Stimulated activated naive CD8-positive, alpha-beta T cell treated with anti-CD3 and anti-CD28 coated beads, Interleukin-15, Interleukin-2, amounts not matched to agents 100 U/mL and 50 U/mL, for 24 hours (primary cell): ENCODE measurements at regions not wholly inside any gene's neighbourhood (a gene's known extent, or its start where the extent isn't known, plus 50 kb on each side); places are given as distances from the start of the nearest gene placed in this dataset.

Experiments
- ATAC-seq: fragments of 150-1000 bp; cut with Tn5 transposase; one replicate; pipeline ENCODE4 v1.10.0; 2021
- DNase-seq: peaks from one replicate; pipeline ENCODE4 v3.0.0; 2021

DNA sequence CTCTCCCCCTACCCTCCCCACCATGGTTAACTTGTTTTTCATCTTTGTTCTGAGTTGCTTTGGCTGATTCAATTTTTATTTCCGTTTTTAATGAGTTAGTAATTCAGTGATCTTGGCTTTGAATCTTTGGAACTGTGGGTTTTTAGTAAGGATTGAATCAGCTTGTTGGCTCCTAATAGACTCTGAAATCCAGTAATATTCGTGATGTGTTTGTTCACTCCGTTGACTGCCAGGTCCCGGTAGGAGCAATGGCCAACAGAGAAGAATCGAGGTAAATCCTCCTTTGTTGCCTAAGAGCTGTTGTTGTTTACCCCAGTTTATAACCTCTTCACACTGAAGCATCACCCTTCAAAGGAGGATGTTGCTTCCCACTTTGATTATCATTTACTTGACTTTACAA is 92.7 kb downstream of the PCSK1 start:
- no peak for DNase-seq
- no peak for ATAC-seq

DNA sequence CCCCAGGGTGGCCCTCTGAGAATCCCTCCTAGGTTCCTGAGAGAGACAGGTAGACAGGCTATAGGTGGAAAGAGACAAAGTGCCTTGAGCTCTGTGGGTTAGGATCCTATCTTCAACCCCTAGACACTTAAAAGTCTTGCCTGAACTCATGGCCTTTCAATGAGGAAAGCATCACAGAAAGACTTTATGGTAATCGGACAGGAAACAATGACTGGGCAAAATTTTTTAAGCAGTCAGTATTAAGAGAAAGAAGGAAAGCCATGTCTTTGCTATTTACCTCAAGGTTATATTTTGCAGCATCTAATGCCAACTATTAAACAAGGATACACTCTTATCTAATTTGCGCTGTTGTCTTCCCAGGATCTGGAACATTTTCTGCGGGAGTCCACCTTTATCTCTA is 93.2 kb downstream of the PCSK1 start:
- no peak for DNase-seq
- no peak for ATAC-seq

DNA sequence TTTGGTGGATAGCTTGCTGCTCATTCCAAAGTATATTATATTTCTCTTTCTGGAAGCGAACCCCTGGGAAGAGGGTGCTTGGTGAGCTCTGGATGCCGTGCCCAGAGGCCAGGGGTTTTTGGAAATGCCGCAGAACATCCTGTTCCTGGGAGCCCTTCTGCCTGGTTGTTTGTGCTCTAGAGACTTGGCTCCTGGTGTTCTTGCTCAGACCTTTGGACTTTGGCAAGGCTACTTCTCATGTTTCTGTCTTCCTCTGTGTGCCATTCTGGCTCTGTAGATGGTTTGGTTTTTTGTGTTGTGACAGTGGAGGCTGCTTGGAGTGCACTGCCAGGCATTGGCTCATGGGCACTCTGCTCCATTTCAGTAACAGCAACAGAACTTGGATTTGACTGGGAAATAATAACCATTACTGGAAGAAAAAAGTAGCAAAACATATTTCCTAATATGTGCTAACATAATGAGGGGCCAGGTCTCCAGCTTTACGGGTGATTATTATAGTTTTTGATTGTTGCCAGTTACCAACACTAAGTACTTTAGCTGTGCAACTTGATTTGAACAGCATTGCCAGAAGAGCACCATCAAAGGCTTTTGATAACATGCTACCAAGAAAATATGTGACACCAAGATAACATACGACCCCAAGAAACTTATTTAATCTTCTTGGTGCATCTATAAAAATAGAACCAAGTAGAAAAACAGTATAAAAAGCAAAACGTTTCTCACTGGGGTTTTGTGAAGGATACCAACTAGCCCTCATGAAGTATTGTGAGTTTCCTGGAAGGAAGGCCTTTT is 94.2 kb downstream of the PCSK1 start:
- DNase-seq (no peak), ATAC-seq (no peak)

DNA sequence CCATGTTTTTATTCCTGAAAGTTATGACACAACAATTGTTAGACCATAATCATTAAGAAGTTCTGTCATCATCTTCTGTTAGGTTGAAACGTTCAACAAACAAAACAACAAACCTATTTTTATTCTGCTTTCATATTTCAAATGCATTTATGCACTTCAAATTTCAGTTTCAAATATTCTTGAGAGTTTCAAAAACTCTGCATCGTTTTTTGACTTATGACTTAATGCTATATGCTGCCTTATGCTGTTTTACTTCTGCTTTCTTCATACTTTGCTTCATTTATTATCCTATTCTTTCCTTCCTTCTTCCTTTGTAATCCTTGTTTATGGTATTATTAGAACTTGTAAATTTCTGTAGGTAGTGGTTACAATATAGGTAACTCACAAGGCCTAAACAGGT is 95.0 kb downstream of the PCSK1 start:
- no peak for ATAC-seq
- DNase-seq: no peak

DNA sequence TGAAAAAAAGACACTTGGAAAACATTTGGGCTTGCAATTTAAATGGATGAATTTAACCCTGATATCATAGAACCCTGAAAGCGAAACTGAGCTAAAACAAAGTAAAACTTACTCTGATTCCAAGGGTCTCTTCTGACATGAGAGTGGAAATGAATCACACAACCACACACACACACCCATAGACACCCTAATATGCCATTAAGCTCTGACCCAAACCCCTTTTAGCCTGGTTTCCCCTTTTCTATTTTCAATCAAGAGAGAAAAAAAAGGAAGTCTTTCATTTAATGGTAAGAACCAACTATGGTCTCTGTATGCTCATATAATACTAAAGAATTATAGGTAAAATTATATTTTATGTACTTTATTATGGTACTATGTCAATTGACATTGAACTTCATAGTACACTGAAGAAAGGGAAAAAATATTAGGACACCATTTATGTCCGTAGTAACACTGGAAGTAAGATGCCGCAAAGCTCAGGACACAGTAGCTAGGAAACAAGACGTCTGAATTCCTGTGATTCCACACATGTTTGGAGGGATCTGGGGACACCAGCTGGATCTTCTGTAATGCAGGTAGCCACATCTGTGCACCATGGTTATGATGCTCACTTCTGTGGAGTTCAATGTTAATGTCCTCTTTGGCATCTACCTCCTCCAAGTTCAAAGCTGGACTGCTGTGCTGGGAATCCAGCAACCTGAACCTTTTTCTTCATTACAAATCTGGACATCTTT is 95.8 kb downstream of the PCSK1 start:
- peak; percentile 30 for ATAC-seq
- no peak for DNase-seq

DNA sequence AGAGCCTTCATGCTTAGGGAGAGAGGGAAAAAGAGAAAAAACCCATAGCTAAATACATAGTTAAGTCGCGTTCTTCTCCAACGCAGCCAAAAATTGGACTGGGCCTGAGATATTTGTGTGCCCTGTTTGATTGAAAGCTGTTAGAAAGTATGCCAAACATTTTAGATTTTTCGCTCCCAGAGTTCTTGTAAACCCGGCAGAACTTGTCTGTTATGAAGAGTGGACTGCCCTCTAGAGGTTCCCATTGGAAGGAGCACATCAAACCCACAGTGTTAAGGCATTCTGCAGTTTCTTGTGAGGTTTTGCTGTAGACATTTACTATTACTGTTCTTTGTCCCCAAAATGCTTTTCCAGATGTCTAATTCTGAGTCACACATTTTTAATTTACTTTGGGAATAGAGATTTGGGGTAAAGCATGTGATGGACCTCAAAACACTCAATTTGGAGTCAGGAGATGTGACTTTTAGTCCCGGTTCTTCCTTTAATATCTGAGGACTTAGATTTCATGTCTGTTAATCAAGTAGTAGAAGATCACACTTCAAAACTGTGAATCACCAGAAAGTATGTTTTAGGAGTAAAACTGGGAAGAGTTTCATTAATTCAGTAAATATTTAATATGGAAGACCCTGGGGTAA is 96.6 kb downstream of the PCSK1 start:
- peak; percentile 74 for ATAC-seq
- DNase-seq: peak; percentile 56

DNA sequence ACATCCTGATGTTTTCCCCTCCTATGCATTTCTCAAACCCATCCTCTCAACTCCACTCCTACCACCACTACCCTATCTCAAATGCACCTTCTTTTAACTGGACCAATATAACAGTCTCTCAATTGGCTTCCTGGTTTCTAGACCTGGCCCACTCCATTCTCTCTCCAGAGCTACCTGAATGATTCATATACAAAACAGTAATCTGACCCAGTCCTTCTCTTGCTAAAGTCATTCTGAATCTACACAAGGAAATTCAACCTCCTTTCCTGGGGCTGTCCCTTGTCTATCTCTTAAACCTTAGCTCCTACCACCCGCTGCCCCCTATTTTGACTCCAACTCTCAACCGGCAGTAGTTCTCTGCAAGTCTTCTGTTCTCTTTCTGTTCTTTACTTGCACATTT is 97.2 kb downstream of the PCSK1 start:
- ATAC-seq: peak; percentile 57
- no peak for DNase-seq

DNA sequence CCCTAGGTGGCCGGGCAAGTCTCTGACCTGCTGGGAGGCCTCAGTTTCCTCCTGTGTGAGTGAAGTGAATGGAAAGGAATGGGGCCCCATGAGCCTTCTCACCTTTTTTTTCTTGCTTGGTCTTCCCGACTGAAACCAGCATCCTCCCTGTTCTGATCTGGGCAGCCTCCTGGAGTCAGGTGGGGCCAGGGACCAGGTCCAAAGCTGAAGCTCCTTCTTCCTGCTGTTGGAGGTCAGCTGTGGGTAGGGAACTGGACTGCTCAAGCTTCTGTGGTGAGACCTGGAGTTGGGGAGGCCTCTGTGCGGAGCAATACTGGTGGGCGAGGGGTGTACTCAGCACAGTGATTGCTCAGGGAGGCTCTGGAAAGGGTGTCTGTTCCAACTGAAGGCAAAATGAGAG is 99.7 kb downstream of the PCSK1 start:
- DNase-seq (no peak), ATAC-seq (no peak)

DNA sequence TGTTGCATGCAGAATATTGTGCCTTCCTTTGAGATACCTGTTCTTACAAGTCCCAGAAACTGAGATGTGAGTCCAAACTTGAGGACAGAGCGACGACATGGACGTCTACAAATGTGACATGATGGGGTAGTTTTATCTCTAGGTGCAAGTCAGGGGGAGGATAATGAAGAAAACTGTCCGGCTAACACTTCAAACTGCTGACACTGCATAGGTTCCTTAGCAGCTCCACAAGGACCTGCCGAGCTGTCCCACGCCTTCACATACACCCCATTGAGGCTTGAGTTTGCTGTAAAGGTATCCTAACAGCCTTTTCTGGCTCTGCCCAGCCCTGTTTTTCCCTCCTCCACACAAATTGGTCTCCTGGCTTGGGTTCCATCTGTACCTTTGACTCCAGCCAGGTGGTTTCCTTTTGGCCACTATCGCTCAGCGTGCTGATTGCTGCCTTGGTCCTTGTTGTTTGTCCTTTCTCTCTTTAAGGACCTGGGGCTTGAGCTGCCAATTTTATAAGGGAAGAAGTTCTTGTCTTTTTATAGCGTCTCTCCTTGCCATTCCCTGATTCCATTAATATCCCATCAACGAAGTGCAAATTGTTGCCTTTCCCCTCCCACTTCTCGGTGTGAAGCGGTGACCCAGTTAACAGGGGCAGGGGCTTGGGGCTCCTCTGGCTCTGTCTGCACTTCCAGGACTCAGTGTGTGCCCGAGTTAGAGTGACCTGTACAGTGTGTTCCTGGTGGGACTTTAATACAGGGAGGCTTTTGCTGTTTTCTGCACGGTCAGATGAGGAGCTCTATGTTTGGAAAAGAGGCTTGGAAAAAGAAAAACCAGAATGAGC is 100.3 kb downstream of the PCSK1 start:
- no peak for DNase-seq

DNA sequence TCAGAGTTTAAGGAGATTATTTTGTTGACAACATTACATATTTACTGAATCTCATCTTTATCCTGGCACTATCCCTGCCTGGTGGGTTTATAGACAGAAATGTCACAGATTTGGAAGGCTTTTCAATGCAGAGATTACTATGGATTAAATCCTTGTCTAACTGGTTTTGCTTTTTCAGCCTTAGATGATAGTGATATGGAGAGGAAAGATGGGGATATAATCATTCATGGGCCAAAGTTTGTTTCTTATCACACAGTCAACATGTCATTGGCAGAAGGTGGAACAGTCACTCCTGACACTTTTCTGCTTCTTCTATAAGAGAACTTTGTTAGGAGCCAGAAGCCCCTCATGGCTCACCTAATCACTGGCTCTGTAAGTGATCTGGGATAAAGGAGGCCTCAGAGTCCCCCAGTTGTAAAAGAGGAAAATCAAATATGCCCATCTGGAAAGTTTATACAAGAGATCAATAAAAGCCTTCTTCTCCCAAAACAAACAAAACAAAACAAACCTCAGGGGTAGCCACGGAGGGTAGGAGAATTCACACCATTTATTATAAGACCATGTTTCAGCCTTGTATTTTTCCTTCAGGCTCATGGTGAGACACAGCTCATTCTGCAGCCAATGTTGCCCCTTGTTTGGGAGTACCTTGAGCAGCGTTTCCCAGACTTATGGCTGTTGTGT is 101.2 kb downstream of the PCSK1 start:
- DNase-seq: no peak
- no peak for ATAC-seq

More for the DNA sequence above, 100.3 kb downstream of the PCSK1 start:
- no peak for ATAC-seq

DNA sequence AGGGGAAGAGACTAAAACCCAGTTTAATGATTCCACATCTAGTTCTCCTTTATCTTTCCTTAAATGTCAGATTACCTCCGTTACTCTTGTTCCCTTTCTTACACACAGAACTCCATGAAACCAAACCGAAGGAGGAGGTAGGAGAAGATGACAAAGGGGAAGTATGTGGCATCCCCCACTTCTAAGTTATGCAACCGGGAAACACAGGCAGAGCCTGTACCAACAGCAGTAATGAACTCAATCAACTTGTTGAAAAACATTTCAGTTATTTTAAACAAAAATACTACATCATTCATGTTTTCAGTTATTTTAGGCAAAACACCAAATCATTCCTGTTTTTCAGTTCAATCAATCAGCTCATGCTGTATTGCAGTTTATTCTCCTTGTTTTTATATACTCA is 101.8 kb downstream of the PCSK1 start:
- ATAC-seq: no peak
- no peak for DNase-seq

DNA sequence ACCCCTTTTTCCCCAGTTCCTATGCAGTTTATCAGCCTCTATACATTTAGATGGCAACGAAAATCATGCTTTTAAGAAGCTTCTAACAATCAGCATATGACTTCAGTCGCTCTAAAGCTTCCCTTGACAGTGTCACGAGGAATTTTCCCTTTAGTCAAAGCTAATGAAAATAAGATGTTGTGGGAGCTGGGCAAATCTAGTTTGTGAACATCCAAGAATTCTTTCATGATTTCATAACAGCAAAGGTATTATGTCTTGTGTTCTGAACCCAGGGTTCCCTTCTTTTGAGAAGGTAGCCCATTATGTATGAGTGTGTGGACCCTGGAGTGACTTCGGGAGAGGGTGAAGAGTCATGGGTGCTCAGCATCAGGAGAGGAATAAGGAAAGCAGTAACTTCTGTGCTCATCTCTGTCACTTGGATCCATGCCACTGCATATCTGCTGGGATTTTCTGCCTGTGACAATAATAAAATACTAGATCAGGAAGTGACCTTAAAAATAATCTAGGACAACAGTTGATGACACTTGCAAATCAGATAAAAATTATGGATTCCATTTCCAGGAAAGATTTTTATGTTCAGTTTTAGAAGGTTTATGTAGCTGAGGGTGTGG is 102.4 kb downstream of the PCSK1 start:
- ATAC-seq: no peak

DNA sequence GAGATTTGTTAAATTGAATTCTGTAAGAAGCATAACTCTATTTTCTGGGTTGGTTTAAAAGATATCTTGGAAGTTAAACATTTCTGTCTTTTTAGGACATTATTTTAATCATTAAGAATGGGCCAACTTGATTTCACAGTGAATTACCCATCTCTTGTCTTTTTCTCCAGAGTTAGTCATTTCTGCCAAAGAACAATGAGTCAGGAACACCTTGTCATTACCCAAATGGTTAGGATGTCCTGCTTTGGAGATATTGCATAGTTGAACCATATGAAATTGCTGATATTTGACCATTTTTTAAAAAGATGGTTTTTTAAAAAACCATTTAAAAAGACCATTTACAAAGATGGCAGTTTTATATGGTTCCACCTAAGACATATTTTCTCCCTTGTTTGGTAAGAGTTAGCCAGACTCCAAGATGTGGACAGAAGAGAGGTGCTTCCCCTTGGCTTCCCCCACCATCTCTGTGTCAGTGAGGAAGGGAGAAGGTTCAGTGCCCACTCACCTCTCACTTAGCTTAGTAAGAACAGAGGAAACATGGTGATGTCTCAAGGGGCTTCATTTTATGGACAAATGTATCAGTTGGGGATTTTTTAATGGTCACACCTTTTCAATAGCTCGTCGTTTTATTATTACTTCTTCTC is 103.0 kb downstream of the PCSK1 start:
- no peak for DNase-seq
- peak; percentile 84 for ATAC-seq

More for the DNA sequence above, 102.4 kb downstream of the PCSK1 start:
- DNase-seq: no peak

DNA sequence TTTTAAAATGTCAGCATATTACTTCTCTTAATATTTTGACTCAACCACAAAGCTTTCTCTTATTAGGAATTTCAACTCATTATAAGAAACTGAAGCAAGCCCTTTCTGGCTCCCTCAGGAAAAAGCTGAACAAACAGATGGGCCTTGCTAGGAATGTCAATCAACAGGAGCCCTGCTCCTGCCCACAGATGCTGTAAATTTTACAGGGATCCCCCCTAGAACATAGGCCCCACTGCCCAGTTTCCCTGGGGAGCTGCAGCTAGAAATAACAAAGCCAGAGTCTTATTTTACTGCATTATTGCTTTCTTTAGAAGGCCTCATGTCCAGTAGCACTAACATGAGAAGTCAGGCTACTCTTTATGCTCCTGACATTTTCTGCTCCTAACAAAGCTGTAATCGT is 103.8 kb downstream of the PCSK1 start:
- DNase-seq (no peak), ATAC-seq (no peak)

DNA sequence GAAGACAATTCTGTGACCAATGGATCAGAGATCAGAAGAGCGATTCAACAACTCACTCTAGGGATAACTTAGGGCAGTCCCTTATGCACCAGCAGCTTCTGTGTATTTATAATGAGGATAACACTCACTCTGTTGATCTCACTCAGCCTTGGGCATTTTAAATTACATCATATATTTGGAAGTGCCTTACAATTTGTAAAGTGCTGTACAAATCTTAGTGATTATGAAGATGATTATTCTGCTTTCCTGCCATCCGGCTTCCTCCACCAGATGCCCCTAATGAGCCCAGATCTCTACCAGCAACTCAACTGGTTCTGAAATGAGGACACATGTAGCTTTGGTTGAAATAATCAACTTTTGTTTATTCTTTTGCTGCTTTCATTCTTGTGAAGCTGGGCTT is 105.3 kb downstream of the PCSK1 start:
- no peak for DNase-seq
- ATAC-seq: no peak

DNA sequence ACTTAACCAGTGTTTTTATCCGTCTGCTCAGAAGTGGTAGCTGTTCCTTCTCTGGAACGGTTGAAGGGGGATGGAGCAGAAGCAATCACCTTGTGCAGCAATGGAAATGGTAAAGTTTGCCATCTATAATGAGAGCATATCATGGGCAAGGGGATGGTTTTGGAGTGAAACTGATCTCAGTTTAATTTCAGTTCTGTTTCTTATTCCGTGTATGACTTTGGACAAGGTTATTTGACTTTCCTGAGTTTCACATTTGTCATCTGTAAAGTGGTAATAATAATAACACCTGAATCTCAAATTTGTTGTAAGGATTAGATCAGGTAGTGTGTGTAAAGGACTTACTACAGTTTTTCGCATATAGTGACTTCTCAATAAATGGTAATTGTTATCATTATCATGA is 106.1 kb downstream of the PCSK1 start:
- no peak for DNase-seq
- ATAC-seq: no peak

DNA sequence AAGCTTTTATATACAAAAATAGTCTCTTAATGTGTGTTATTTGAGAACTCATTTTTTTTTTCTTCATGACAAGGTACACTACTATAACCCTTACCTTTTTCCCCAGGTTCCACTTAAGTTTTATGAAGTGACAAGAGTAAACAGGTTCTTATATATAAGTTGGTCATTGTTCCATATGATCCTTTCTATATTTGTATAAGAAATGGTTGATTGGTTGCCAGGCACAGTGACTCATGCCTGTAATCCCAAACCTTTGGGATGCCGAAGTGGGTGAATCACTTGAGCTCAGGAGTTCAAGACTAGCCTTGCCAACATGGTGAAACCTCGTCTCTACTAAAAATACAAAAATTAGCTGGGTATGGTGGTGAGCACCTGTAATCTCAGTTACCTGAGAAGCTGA is 108.3 kb downstream of the PCSK1 start:
- no peak for ATAC-seq
- no peak for DNase-seq

DNA sequence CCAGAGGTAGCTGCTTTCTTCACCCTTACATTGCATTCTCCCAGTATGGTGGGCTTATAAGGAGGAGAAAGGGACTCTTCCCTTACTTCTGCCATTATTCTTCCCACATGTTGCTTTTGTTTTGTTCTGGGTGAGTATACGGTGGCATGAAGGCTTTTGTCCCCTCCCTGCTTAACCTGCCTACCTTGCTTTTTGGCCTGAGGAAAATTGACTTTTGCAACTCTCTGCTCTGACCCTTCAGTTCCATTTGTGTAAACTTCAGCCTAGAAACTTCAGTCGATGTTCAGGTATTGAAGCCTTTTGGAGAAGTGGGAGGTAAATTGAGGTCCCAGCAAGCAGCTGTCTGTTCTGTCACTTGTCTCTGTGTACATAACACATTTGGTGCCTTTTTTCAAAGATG is 110.2 kb downstream of the PCSK1 start:
- ATAC-seq (no peak), DNase-seq (no peak)

DNA sequence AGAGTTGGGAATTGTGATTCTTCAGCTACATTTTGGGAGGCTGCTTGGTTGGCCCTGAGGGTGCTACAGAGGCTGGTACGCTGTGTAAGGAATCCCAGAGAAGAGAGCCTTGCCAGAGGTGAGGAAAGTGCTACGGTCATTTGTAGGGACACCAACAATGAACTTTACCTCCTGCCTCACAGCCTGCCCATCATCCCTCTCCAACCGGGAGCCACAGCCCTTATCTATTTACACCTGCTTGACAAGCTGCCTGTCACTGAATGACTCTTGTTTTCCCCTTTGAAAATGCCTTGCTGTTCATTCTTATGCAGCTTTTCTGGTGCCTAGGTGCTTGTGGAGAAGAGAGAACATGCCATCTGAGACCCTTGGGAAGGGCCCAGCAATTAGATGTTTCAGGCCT is 110.8 kb downstream of the PCSK1 start:
- no peak for ATAC-seq

DNA sequence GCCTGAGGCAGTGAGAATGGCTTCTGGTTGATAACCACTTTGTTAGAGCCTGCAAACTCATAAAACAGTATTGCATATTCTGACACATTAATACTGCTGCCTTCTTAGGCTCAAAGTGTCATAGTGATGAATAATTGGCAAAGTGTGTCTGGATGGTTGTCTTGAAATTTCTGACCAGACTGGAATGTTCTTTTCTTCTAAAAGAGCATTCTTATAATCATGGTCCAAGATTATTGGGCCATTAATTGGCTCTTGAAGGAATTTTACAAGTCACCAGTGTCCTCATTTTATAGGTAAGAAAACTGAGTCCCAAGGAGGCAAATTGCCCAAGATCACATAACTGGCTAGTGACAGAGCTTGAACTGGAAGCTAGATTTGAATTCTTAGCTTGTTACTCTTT is 111.7 kb downstream of the PCSK1 start:
- no peak for ATAC-seq
- no peak for DNase-seq

More for the DNA sequence above, 110.8 kb downstream of the PCSK1 start:
- DNase-seq: no peak

DNA sequence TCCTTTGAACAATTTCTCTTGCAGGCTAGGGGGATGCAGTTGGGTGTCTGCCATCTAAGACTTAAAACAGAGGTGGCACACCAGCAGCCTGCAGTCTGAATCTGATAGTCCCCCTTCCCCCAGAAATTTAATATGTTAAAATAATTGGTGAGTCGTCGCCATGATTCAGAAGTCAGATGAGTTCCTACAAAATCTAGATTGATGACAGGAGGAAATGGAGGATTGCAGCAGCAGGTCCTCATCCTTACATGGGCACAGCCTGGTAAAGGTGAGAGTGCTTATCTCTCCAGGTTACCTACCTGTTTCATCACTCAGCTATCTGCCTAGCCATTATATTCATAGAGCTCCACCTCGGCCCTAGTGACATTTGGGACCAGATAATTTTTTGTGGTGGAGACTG is 112.3 kb downstream of the PCSK1 start:
- ATAC-seq (no peak), DNase-seq (no peak)
